MM.1S (cell line): ENCODE measurements at regions not wholly inside any gene's neighbourhood (a gene's known extent, or its start where the extent isn't known, plus 50 kb on each side); places are given as distances from the start of the nearest gene placed in this dataset.
"Not testable (repeated sequence)": the region's sequence is repeated elsewhere in the genome, so short reads cannot be mapped to it uniquely, and the experiment has no call there.

ENCODE experiments used
- DNase-seq: peaks from one replicate; pipeline ENCODE4 v3.0.0-alpha.2; 2015
- H2AFZ ChIP-seq: fragments of 300-600 bp; sonication (generic); 2 replicates; pipeline ENCODE4 v1.6.0; 2016; ENCODE audit warnings: antibody characterized with exemption, low read length
- H3F3A ChIP-seq: fragments of 300-600 bp; sonication (generic); 2 replicates; pipeline ENCODE4 v1.6.1; 2016; ENCODE audit warnings: mild to moderate bottlenecking, antibody characterized with exemption, low read length, moderate library complexity, mixed read lengths; ENCODE audit not compliant: insufficient read depth
- H3K27ac ChIP-seq: fragments of 300-600 bp; sonication (generic); 2 replicates; pipeline ENCODE4 v1.5.1; 2016; ENCODE audit warnings: mild to moderate bottlenecking, low read length
- H3K27me3 ChIP-seq: fragments of 300-600 bp; sonication (generic); replicated peaks from 2 replicates; pipeline ENCODE4 v1.6.0; 2016; ENCODE audit warnings: low read length; ENCODE audit not compliant: insufficient read depth
- H3K36me3 ChIP-seq: fragments of 300-600 bp; sonication (generic); replicated peaks from 2 replicates; pipeline ENCODE4 v1.6.1; 2016; ENCODE audit warnings: mild to moderate bottlenecking, low read length, mixed read lengths; ENCODE audit not compliant: insufficient read depth
- H3K4me1 ChIP-seq: fragments of 300-600 bp; sonication (generic); 2 replicates; pipeline ENCODE4 v1.6.1; 2016; ENCODE audit warnings: low read length, mixed read lengths
- H3K4me2 ChIP-seq: fragments of 300-600 bp; sonication (generic); 2 replicates; pipeline ENCODE4 v1.6.0; 2016; ENCODE audit warnings: low read depth, low read length
- H3K4me3 ChIP-seq: fragments of 300-600 bp; sonication (generic); 2 replicates; pipeline ENCODE4 v1.5.1; 2016; ENCODE audit warnings: low read length, mixed read lengths
- H3K79me2 ChIP-seq: fragments of 300-600 bp; sonication (generic); 2 replicates; pipeline ENCODE4 v1.6.1; 2016; ENCODE audit warnings: mixed run types, low read length, mixed read lengths
- H3K9ac ChIP-seq: fragments of 300-600 bp; sonication (generic); 2 replicates; pipeline ENCODE4 v1.6.1; 2016; ENCODE audit warnings: low read length, mixed read lengths
- H3K9me2 ChIP-seq: fragments of 300-600 bp; sonication (generic); replicated peaks from 2 replicates; pipeline ENCODE4 v1.6.1; 2016; ENCODE audit warnings: mild to moderate bottlenecking, low read length, mixed read lengths; ENCODE audit not compliant: insufficient read depth
- H3K9me3 ChIP-seq: fragments of 300-600 bp; sonication (generic); replicated peaks from 2 replicates; pipeline ENCODE4 v1.6.1; 2016; ENCODE audit warnings: mild to moderate bottlenecking, low read length, mixed read lengths; ENCODE audit not compliant: insufficient read depth
- H4K20me1 ChIP-seq: fragments of 300-600 bp; sonication (generic); 2 replicates; pipeline ENCODE4 v1.6.1; 2016; ENCODE audit warnings: mild to moderate bottlenecking, low read length, moderate library complexity, mixed read lengths; ENCODE audit not compliant: insufficient read depth
- CTCF ChIP-seq: fragments of 300-600 bp; sonication (generic); IDR thresholded peaks from 2 replicates; pipeline ENCODE4 v1.5.1; 2016; ENCODE audit warnings: antibody characterized with exemption, low read length, mixed read lengths
- EZH2 ChIP-seq: fragments of 300-600 bp; sonication (generic); optimal IDR thresholded peaks from 2 replicates; pipeline ENCODE3; 2017; ENCODE audit warnings: low read depth, mild to moderate bottlenecking, antibody characterized with exemption, low read length, mixed read lengths
- EZH2phosphoT487 ChIP-seq: fragments of 300-600 bp; sonication (generic); IDR thresholded peaks from 2 replicates; pipeline ENCODE4 v1.6.1; 2018; ENCODE audit warnings: antibody characterized with exemption, low read length

- Histone ChIP-seq H3K27me3 (no peaks in the 10 kb centered on the region), H3K9me3 (no peaks in the 10 kb centered on the region), H2AFZ (no peak overlapping the region), H3K4me1 (no peaks in the 10 kb centered on the region), H3K79me2 (no peaks in the 10 kb centered on the region), H3F3A (no peaks in the 10 kb centered on the region), H3K4me3 (no peak overlapping the region), H4K20me1 (no peaks in the 10 kb centered on the region), H3K4me2 (no peak overlapping the region), H3K36me3 (no peaks in the 10 kb centered on the region), H3K9ac (no peak overlapping the region), H3K27ac (no peak overlapping the region), H3K9me2 (no peaks in the 10 kb centered on the region)
- TF ChIP-seq EZH2 (no peak), EZH2phosphoT487 (no peak)
- DNase-seq = no peak
These were observed 1202.5 kb downstream of the DSC3 start for GRCh38 chr18:29840089-29840488.

- not testable (repeated sequence) for H3K36me3 ChIP-seq, DNase-seq, H2AFZ ChIP-seq
These were observed 1203.6 kb downstream of the DSC3 start for GRCh38 chr18:29838961-29839360.

GRCh38 chr18:29838556-29838955, 1204.0 kb downstream of the DSC3 start:
- Histone ChIP-seq H2AFZ (no peak overlapping the region), H3K27me3 (no peaks in the 10 kb centered on the region), H3K9me3 (no peaks in the 10 kb centered on the region), H3K9me2 (no peaks in the 10 kb centered on the region), H3K79me2 (no peaks in the 10 kb centered on the region), H3K4me3 (no peak overlapping the region), H3K36me3 (no peaks in the 10 kb centered on the region), H3K4me2 (no peak overlapping the region), H3K4me1 (no peaks in the 10 kb centered on the region), H4K20me1 (no peaks in the 10 kb centered on the region), H3K27ac (no peak overlapping the region), H3K9ac (no peak overlapping the region), H3F3A (no peaks in the 10 kb centered on the region)
- no peak for DNase-seq
- TF ChIP-seq CTCF = no peak
- TF ChIP-seq EZH2 = no peak
- no peak for TF ChIP-seq EZH2phosphoT487

More at GRCh38 chr18:29838961-29839360, 1203.6 kb downstream of the DSC3 start:
- not testable (repeated sequence) for H3K9me2 ChIP-seq, H3K4me3 ChIP-seq, H4K20me1 ChIP-seq, H3K9ac ChIP-seq, H3F3A ChIP-seq, H3K79me2 ChIP-seq, H3K4me1 ChIP-seq, H3K9me3 ChIP-seq, H3K4me2 ChIP-seq, H3K27ac ChIP-seq, H3K27me3 ChIP-seq

- Histone ChIP-seq H3K9me2 (no peaks in the 10 kb centered on the region), H3K36me3 (no peaks in the 10 kb centered on the region), H3K4me1 (no peaks in the 10 kb centered on the region), H3K27me3 (no peaks in the 10 kb centered on the region), H2AFZ (no peak overlapping the region), H3F3A (no peaks in the 10 kb centered on the region), H3K9ac (no peak overlapping the region), H3K4me3 (no peak overlapping the region), H3K27ac (no peak overlapping the region), H3K4me2 (no peak overlapping the region), H3K9me3 (no peaks in the 10 kb centered on the region; the same call in 1 of the 2 replicates), H3K79me2 (no peaks in the 10 kb centered on the region), H4K20me1 (no peaks in the 10 kb centered on the region)
- TF ChIP-seq CTCF (no peak), EZH2 (no peak)
- no peak for DNase-seq
These were observed 1218.9 kb downstream of the DSC3 start for GRCh38 chr18:29823671-29824070.
